ENCODE measurements at regions not wholly inside any gene's neighbourhood (a gene's known extent, or its start where the extent isn't known, plus 50 kb on each side); places are given as distances from the start of the nearest gene placed in this dataset.

DNA sequence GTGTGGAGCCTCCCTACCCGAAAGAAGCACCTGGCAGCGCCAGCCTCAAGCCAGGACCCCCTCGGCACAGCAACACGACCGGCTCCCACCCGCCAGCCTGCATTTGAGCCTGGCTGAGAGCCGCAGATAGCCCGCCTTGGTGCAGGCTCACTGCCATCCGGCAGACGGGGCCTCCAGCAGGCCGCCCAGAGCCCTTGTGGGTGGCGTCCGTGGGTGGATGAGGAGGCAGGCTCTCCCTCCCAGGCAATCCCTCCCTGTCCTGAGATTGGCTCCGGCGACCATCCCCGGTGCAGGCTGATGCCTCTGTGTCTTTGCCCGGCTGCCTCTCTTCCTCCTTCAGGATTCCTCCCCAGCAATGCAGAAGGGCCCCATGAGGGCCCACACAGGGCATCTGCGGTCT lies 1527.9 kb downstream of the BRD1 start:
- Histone ChIP-seq H3K4me3 (ENCODE audit: control extremely low read depth in 1 of 5, extremely low read depth in 1 of 5, insufficient read depth in 1 of 5, low read depth in 2 of 5, low read length in 4 of 5) (no peak overlapping the region), H4K20me1 (ENCODE audit: control insufficient read depth, insufficient read depth, low read length, poor library complexity, severe bottlenecking) (no peaks in the 10 kb centered on the region), H3K4me2 (replicated peaks; ENCODE audit: low read depth, low read length, poor library complexity, severe bottlenecking) (no peak overlapping the region), H3K36me3 (replicated peaks in 1 of 2; ENCODE audit: control extremely low read depth in 1 of 2, control insufficient read depth in 1 of 2, extremely low read depth in 1 of 2, insufficient read depth in 2 of 2, low read length in 1 of 2) (no peaks in the 10 kb centered on the region), H3K27me3 (replicated peaks in 1 of 4; ENCODE audit: control extremely low read depth in 1 of 4, control insufficient read depth in 3 of 4, insufficient read depth in 4 of 4, low read length in 3 of 4) (no peaks in the 10 kb centered on the region), H3K4me1 (ENCODE audit: control insufficient read depth in 2 of 2, insufficient read depth in 2 of 2, low read length in 2 of 2) (no peaks in the 10 kb centered on the region), H3K9me3 (ENCODE audit: control extremely low read depth in 1 of 3, control insufficient read depth in 2 of 3, insufficient read depth in 1 of 3, low read length in 2 of 3) (peaks cover 0 to 3% (median 0%) of the 10 kb centered on the region in 3 donors), H3K79me2 (ENCODE audit: control insufficient read depth, insufficient read depth, low read length) (no peaks in the 10 kb centered on the region), H3K9ac (ENCODE audit: low read length) (no peak overlapping the region), H2AFZ (ENCODE audit: insufficient read depth, low read depth, low read length, poor library complexity, severe bottlenecking) (no peak overlapping the region), H3K27ac (ENCODE audit: low read length in 2 of 2) (no peak overlapping the region)
- H3K27ac Mint-ChIP-seq: no peak overlapping the region
- no peak overlapping the region for H3K4me3 Mint-ChIP-seq
- ATAC-seq (ENCODE audit: low read depth) (no peak), DNase-seq (no peak)
- no peak for TF ChIP-seq CTCF (IDR thresholded peaks at IDR 0.05)
- TF ChIP-seq EZH2 (IDR thresholded peaks at IDR 0.05; ENCODE audit: borderline replicate concordance, insufficient read depth, low read depth, low read length, poor library complexity, severe bottlenecking): no peak
- 86% methylated on average over 16 of the region's 18 CpGs for WGBS (ENCODE audit: insufficient coverage)
- H3K9me3 Mint-ChIP-seq (ENCODE audit: insufficient read depth): no peaks in the 10 kb centered on the region
- CTCF ChIA-PET: no interaction called here
- intact Hi-C loops (cut with micrococcal nuclease): no loop called here
- no peaks in the 10 kb centered on the region for H3K4me1 Mint-ChIP-seq
- POLR2A ChIA-PET: no interaction called here
- H3K27me3 Mint-ChIP-seq: peaks cover 3% of the 10 kb centered on the region

- H3K4me3 ChIP-seq (ENCODE audit: control extremely low read depth in 1 of 5, extremely low read depth in 1 of 5, insufficient read depth in 1 of 5, low read depth in 2 of 5, low read length in 4 of 5): no peak overlapping the region
- H3K36me3 ChIP-seq (replicated peaks in 1 of 2; ENCODE audit: control extremely low read depth in 1 of 2, control insufficient read depth in 1 of 2, extremely low read depth in 1 of 2, insufficient read depth in 2 of 2, low read length in 1 of 2): no peaks in the 10 kb centered on the region
- no peak for TF ChIP-seq CTCF (IDR thresholded peaks at IDR 0.05)
- TF ChIP-seq EZH2 (IDR thresholded peaks at IDR 0.05; ENCODE audit: borderline replicate concordance, insufficient read depth, low read depth, low read length, poor library complexity, severe bottlenecking): no peak
- POLR2A ChIA-PET: no interaction called here
- no peak overlapping the region for H3K4me2 ChIP-seq (replicated peaks; ENCODE audit: low read depth, low read length, poor library complexity, severe bottlenecking)
- ATAC-seq (ENCODE audit: low read depth) (no peak), DNase-seq (no peak)
- H3K27me3 Mint-ChIP-seq: peaks cover 3% of the 10 kb centered on the region
- CTCF ChIA-PET: no interaction called here
- H3K9me3 Mint-ChIP-seq (ENCODE audit: insufficient read depth): no peaks in the 10 kb centered on the region
- no peak overlapping the region for H3K27ac Mint-ChIP-seq
- no peaks in the 10 kb centered on the region for H3K27me3 ChIP-seq (replicated peaks in 1 of 4; ENCODE audit: control extremely low read depth in 1 of 4, control insufficient read depth in 3 of 4, insufficient read depth in 4 of 4, low read length in 3 of 4)
- H3K79me2 ChIP-seq (ENCODE audit: control insufficient read depth, insufficient read depth, low read length): no peaks in the 10 kb centered on the region
- H4K20me1 ChIP-seq (ENCODE audit: control insufficient read depth, insufficient read depth, low read length, poor library complexity, severe bottlenecking): no peaks in the 10 kb centered on the region
- whole genome bisulfite sequencing (ENCODE audit: insufficient coverage): 94% methylated on average over 7 of the region's 8 CpGs
- no peak overlapping the region for H2AFZ ChIP-seq (ENCODE audit: insufficient read depth, low read depth, low read length, poor library complexity, severe bottlenecking)
- intact Hi-C loops (cut with micrococcal nuclease): no loop called here
- H3K4me3 Mint-ChIP-seq: no peak overlapping the region
- no peak overlapping the region for H3K27ac ChIP-seq (ENCODE audit: low read length in 2 of 2)
- H3K4me1 Mint-ChIP-seq: no peaks in the 10 kb centered on the region
- H3K4me1 ChIP-seq (ENCODE audit: control insufficient read depth in 2 of 2, insufficient read depth in 2 of 2, low read length in 2 of 2): no peaks in the 10 kb centered on the region
- peaks cover 0 to 3% (median 0%) of the 10 kb centered on the region in 3 donors for H3K9me3 ChIP-seq (ENCODE audit: control extremely low read depth in 1 of 3, control insufficient read depth in 2 of 3, insufficient read depth in 1 of 3, low read length in 2 of 3)
- H3K9ac ChIP-seq (ENCODE audit: low read length): no peak overlapping the region
These were observed 1528.5 kb downstream of the BRD1 start for GRCh38 chr22:48299124-48299523.
